GM18951 (cell line): ENCODE measurements at regions not wholly inside any gene's neighbourhood (a gene's known extent, or its start where the extent isn't known, plus 50 kb on each side); places are given as distances from the start of the nearest gene placed in this dataset.
"Not testable (repeated sequence)": the region's sequence is repeated elsewhere in the genome, so short reads cannot be mapped to it uniquely, and the experiment has no call there.

Experiments
- POLR2A ChIP-seq: IDR thresholded peaks from 4 replicates; pipeline ENCODE4 v1.6.1; 2011; ENCODE audit warnings: mild to moderate bottlenecking; ENCODE audit not compliant: insufficient read length, insufficient read depth; ENCODE audit errors: extremely low read depth
- in situ Hi-C: fragments of 300-500 bp; cut with MboI; formaldehyde crosslinking; loops from one replicate; pipeline ENCODE4 v1.12.0; 2022; ENCODE audit warnings: low sequenced_read_pairs, mixed read lengths, inconsistent platforms; ENCODE audit not compliant: unreplicated experiment

DNA sequence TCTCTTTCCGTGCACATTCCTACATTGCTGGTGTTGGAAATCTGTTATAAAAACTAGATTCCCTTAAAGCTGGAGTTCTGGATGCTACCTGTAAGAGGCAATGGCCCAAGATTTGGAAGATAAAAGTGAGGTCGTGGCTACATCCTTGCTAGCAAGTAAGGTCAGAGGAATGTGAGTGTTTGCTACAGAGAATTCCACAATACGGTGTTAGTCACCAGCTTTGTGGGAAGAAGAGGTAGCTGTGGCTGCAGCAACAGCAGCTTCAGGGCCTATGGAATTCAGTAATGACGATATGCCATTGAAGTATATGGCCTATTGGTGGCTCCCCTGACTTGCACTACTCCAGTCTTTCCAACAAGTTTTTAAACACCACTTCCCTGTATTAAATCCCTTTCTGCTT lies 227.7 kb upstream of the TMEM260 start:
- in situ Hi-C loops, result no loop called here
- no peak for TF ChIP-seq POLR2A

GRCh38 chr14:56352999-56353398 lies 226.6 kb upstream of the TMEM260 start:
- no peak for TF ChIP-seq POLR2A
- in situ Hi-C loops, result no loop called here

DNA sequence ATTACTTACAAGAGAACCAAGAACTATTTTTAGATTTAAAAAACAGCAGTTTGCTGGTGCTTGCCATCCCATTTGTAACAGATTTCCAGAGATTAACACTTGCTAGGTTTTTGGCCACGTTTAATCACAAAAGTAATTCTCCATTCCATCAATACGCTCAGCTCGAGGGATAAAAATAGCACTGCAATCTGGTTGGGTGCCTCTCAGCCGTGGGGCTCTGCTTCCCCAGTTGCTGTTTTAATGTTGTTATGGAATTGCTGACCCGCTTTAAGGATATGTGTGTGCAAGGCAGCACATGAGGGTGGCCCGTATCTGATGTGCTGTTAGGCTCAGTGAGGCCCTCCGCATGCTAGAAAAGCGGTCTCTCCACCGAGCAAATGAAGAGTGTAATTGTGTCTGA lies 222.2 kb upstream of the TMEM260 start:
- in situ Hi-C loops, result no loop called here
- TF ChIP-seq POLR2A, result no peak

- in situ Hi-C loops, result no loop called here
These were observed 221.3 kb upstream of the TMEM260 start for GRCh38 chr14:56358275-56358674.

DNA sequence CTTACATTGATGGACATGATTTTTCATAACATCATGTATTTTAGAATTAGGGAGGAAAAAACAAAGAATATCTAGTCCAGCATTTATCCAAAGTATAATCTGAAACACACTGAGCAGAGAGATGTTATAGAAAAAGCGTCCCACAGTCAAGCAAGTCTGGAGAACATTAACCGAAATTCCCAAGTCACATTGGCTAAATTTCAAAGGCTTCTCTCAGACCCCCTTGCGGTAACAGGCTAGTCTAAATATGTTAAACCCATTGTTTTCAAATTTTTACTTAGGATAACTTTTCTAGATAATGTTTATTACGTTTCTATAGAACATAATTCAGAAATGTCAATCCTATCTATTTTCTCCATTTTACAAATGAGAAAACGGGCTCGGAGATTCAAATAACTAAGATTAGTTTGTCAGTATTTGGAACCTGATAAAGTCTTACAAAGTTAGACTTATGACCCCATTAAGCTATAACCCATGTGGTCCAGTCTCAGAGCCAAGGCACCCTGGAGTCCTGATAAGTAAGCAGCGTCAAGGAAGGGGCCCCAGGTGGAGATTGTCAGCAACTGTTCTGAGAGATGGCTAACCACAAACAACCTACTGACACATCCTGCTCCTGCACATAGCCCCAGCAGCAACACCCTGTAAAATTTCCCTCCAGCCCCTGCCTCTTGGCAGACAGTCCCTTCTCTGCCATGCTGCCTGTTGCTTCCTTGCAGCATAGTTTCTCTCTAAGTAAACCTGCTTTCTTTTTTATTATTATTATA lies 220.6 kb upstream of the TMEM260 start:
- TF ChIP-seq POLR2A, result no peak
- in situ Hi-C loops, result no loop called here

More at GRCh38 chr14:56358275-56358674, 221.3 kb upstream of the TMEM260 start:
- no peak for TF ChIP-seq POLR2A

- in situ Hi-C loops, result not testable (repeated sequence)
These were observed 213.9 kb upstream of the TMEM260 start for GRCh38 chr14:56365663-56366062.

DNA sequence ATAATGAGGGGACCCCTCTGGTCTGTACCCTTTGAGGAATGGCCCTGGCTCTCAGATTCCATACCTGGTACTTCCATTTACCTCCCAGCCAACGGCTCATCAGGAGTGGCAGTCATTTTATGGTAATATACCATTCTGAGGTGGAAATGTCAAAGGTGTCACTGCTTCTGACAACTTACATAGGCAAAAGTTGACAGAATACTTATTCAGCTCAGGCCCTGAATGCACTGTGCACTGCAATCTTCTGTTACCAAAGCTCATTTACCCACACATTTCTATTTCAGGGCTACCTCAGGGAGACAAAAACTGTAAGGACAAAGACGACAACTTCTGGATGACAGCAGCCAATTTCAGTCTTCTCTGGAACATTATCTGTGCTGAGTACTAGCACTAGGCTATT lies 212.2 kb upstream of the TMEM260 start:
- no peak for TF ChIP-seq POLR2A
- in situ Hi-C loops, result no loop called here

GRCh38 chr14:56371737-56372136 lies 207.9 kb upstream of the TMEM260 start:
- TF ChIP-seq POLR2A, result no peak
- in situ Hi-C loops, result no loop called here

DNA sequence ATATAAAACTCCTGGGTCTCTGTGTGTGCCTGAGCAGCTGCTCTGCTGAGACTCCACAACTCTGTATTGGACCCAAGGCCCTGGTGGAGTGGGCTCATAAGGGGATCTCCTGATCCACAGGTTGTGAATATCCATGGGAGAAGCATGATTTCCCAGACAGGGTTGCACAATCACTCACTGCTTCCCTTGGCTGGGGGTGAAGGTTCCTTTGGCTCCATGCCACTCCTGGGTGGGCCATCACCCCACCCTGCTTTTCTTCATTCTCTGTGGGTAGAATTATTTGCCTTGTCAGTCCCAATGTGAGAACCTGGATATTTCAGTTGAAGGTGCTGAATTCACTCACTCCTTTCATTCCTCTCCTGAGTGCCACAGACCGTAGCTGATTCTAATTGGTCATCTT lies 205.2 kb upstream of the TMEM260 start:
- in situ Hi-C loops, result no loop called here

GRCh38 chr14:56378046-56378445 lies 201.6 kb upstream of the TMEM260 start:
- no peak for TF ChIP-seq POLR2A
- in situ Hi-C loops, result no loop called here

More for the DNA sequence above, 205.2 kb upstream of the TMEM260 start:
- TF ChIP-seq POLR2A, result no peak

DNA sequence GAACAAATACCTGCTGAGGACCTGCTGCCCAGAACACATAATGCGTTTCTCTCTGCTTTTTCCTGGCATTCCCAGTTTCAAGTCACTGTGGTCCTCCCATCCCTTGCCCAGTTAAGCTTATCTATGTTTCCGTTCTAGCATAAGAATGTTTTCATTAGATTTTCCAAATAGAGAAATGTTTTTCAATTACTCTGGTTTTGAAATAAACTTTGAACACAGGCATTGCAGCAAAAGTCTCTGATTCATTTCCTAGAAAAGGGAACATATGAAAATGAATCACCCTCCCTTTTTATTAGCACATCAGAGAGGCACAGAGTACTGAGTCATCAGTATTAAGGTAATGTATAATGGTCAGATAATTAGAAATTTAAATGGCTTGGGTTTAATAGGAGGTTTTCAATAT lies 201.1 kb upstream of the TMEM260 start:
- in situ Hi-C loops, result no loop called here
- no peak for TF ChIP-seq POLR2A

DNA sequence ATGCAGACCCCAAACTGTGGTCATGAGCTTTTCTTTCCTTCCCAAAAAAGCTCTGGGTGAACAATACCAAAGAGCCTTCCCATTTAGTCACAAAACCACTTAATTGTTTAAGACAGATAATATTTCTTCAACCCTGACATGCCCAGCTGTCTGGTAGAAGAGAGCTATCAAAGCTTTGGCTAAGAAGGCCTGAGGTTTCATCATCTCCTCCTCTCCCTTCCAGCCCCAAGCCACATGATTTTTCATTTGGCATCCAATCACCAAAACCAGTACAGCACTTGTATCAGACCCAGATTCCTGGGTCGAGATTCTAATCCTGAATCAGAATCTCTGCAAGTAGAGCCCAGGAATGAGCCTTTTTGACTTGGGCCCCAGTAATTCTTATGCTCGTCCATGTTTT lies 199.6 kb upstream of the TMEM260 start:
- in situ Hi-C loops, result no loop called here
- TF ChIP-seq POLR2A, result no peak

DNA sequence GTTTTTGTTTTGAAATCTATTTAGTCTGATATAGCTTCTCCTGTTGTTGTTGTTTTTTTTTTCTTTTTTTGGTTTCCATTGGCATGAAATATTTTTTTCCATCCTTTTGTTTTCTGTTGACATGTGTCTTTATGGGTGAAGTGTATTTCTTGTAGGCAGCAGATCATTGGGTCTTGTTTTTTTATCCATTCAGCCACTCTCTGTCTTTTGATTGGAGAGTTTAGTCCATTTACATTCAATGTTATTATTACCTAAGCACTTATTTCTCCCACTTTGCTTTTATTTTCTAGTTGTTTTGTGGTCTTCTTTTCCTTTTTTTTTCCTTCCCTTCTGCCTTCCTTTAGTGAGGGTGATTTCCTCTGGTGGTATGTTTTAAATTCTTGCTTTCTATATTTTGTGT lies 193.6 kb upstream of the TMEM260 start:
- in situ Hi-C loops, result no loop called here
- TF ChIP-seq POLR2A, result no peak

- TF ChIP-seq POLR2A, result no peak
- in situ Hi-C loops, result no loop called here
These were observed 188.7 kb upstream of the TMEM260 start for GRCh38 chr14:56390859-56391258.
